ENCODE measurements at regions not wholly inside any gene's neighbourhood (a gene's known extent, or its start where the extent isn't known, plus 50 kb on each side); places are given as distances from the start of the nearest gene placed in this dataset.
A peak's percentile ranks its signal among the peaks of the same experiment; 100 is the strongest.

GRCh38 chr17:77563439-77564102 lies 394.9 kb upstream of the TNRC6C start:
- Histone ChIP-seq H3K27me3 (ENCODE audit: control insufficient read depth in 5 of 5, insufficient read depth in 4 of 5, low read length in 5 of 5) (peaks cover 7 to 18% (median 9%) of the 10 kb centered on the region in 5 donors), H3K4me1 (ENCODE audit: control insufficient read depth in 5 of 5, insufficient read depth in 5 of 5, low read length in 5 of 5) (no peaks in the 10 kb centered on the region), H3K9ac (ENCODE audit: low read length in 5 of 5) (no peak overlapping the region), H3K27ac (ENCODE audit: low read depth, low read length) (no peak overlapping the region), H3K4me3 (ENCODE audit: low read depth in 1 of 5, low read length in 5 of 5) (no peak overlapping the region), H3K9me3 (ENCODE audit: control insufficient read depth in 5 of 5, low read length in 5 of 5) (no peaks in the 10 kb centered on the region), H3K36me3 (ENCODE audit: control insufficient read depth in 5 of 5, insufficient read depth in 5 of 5, low read length in 5 of 5) (no peaks in the 10 kb centered on the region)

GRCh38 chr17:77564278-77564920 lies 394.1 kb upstream of the TNRC6C start:
- Histone ChIP-seq H3K36me3 (ENCODE audit: control insufficient read depth in 5 of 5, insufficient read depth in 5 of 5, low read length in 5 of 5) (no peaks in the 10 kb centered on the region), H3K4me1 (ENCODE audit: control insufficient read depth in 5 of 5, insufficient read depth in 5 of 5, low read length in 5 of 5) (no peaks in the 10 kb centered on the region), H3K9me3 (ENCODE audit: control insufficient read depth in 5 of 5, low read length in 5 of 5) (no peaks in the 10 kb centered on the region), H3K4me3 (ENCODE audit: low read depth in 1 of 5, low read length in 5 of 5) (no peak overlapping the region), H3K9ac (ENCODE audit: low read length in 5 of 5) (no peak overlapping the region), H3K27ac (ENCODE audit: low read depth, low read length) (no peak overlapping the region), H3K27me3 (ENCODE audit: control insufficient read depth in 5 of 5, insufficient read depth in 4 of 5, low read length in 5 of 5) (peaks cover 2 to 11% (median 4%) of the 10 kb centered on the region in 5 donors)

GRCh38 chr17:77565166-77565565 lies 393.3 kb upstream of the TNRC6C start:
- Histone ChIP-seq H3K27ac (ENCODE audit: low read depth, low read length) (no peak overlapping the region), H3K9me3 (ENCODE audit: control insufficient read depth in 5 of 5, low read length in 5 of 5) (no peaks in the 10 kb centered on the region), H3K36me3 (ENCODE audit: control insufficient read depth in 5 of 5, insufficient read depth in 5 of 5, low read length in 5 of 5) (no peaks in the 10 kb centered on the region), H3K4me1 (ENCODE audit: control insufficient read depth in 5 of 5, insufficient read depth in 5 of 5, low read length in 5 of 5) (no peaks in the 10 kb centered on the region), H3K4me3 (ENCODE audit: low read depth in 1 of 5, low read length in 5 of 5) (no peak overlapping the region), H3K27me3 (ENCODE audit: control insufficient read depth in 5 of 5, insufficient read depth in 4 of 5, low read length in 5 of 5) (peaks cover 0 to 11% (median 6%) of the 10 kb centered on the region in 5 donors), H3K9ac (ENCODE audit: low read length in 5 of 5) (no peak overlapping the region)

- Histone ChIP-seq H3K36me3 (ENCODE audit: control insufficient read depth in 5 of 5, insufficient read depth in 5 of 5, low read length in 5 of 5) (no peaks in the 10 kb centered on the region), H3K4me1 (ENCODE audit: control insufficient read depth in 5 of 5, insufficient read depth in 5 of 5, low read length in 5 of 5) (peaks cover 0 to under 1% (median 0%) of the 10 kb centered on the region in 5 donors), H3K9ac (ENCODE audit: low read length in 5 of 5) (no peak overlapping the region), H3K27me3 (ENCODE audit: control insufficient read depth in 5 of 5, insufficient read depth in 4 of 5, low read length in 5 of 5) (peaks cover 5 to 20% (median 13%) of the 10 kb centered on the region in 5 donors), H3K9me3 (ENCODE audit: control insufficient read depth in 5 of 5, low read length in 5 of 5) (no peaks in the 10 kb centered on the region), H3K4me3 (ENCODE audit: low read depth in 1 of 5, low read length in 5 of 5) (no peak overlapping the region), H3K27ac (ENCODE audit: low read depth, low read length) (no peak overlapping the region)
Measured at GRCh38 chr17:77566151-77566550, 392.4 kb upstream of the TNRC6C start.

- Histone ChIP-seq H3K4me1 (ENCODE audit: control insufficient read depth in 5 of 5, insufficient read depth in 5 of 5, low read length in 5 of 5) (peaks cover 0 to 5% (median 4%) of the 10 kb centered on the region in 5 donors), H3K27me3 (ENCODE audit: control insufficient read depth in 5 of 5, insufficient read depth in 4 of 5, low read length in 5 of 5) (peaks cover 5 to 24% (median 14%) of the 10 kb centered on the region in 5 donors), H3K9me3 (ENCODE audit: control insufficient read depth in 5 of 5, low read length in 5 of 5) (no peaks in the 10 kb centered on the region), H3K36me3 (ENCODE audit: control insufficient read depth in 5 of 5, insufficient read depth in 5 of 5, low read length in 5 of 5) (no peaks in the 10 kb centered on the region), H3K27ac (ENCODE audit: low read depth, low read length) (no peak overlapping the region), H3K9ac (ENCODE audit: low read length in 5 of 5) (no peak overlapping the region), H3K4me3 (ENCODE audit: low read depth in 1 of 5, low read length in 5 of 5) (no peak overlapping the region)
Measured at GRCh38 chr17:77566566-77567138, 391.9 kb upstream of the TNRC6C start.

- Histone ChIP-seq H3K27me3 (ENCODE audit: control insufficient read depth in 5 of 5, insufficient read depth in 4 of 5, low read length in 5 of 5) (peaks cover 13 to 32% (median 26%) of the 10 kb centered on the region in 5 donors), H3K9ac (ENCODE audit: low read length in 5 of 5) (no peak overlapping the region), H3K9me3 (ENCODE audit: control insufficient read depth in 5 of 5, low read length in 5 of 5) (no peaks in the 10 kb centered on the region)
Measured at GRCh38 chr17:77568540-77568939, 390.0 kb upstream of the TNRC6C start.

GRCh38 chr17:77569846-77570564 lies 388.5 kb upstream of the TNRC6C start:
- H3K9me3 ChIP-seq (ENCODE audit: control insufficient read depth in 5 of 5, low read length in 5 of 5): no peaks in the 10 kb centered on the region
- peaks cover 13 to 32% (median 26%) of the 10 kb centered on the region in 5 donors for H3K27me3 ChIP-seq (ENCODE audit: control insufficient read depth in 5 of 5, insufficient read depth in 4 of 5, low read length in 5 of 5)
- no peaks in the 10 kb centered on the region for H3K36me3 ChIP-seq (ENCODE audit: control insufficient read depth in 5 of 5, insufficient read depth in 5 of 5, low read length in 5 of 5)
- no peak overlapping the region for H3K27ac ChIP-seq (ENCODE audit: low read depth, low read length)
- H3K9ac ChIP-seq (ENCODE audit: low read length in 5 of 5): no peak overlapping the region
- H3K4me1 ChIP-seq (ENCODE audit: control insufficient read depth in 5 of 5, insufficient read depth in 5 of 5, low read length in 5 of 5): peaks cover 0 to 11% (median 8%) of the 10 kb centered on the region in 5 donors
- no peak overlapping the region for H3K4me3 ChIP-seq (ENCODE audit: low read depth in 1 of 5, low read length in 5 of 5)

More at GRCh38 chr17:77568540-77568939, 390.0 kb upstream of the TNRC6C start:
- H3K27ac ChIP-seq (ENCODE audit: low read depth, low read length): no peak overlapping the region
- no peaks in the 10 kb centered on the region for H3K36me3 ChIP-seq (ENCODE audit: control insufficient read depth in 5 of 5, insufficient read depth in 5 of 5, low read length in 5 of 5)
- no peak overlapping the region for H3K4me3 ChIP-seq (ENCODE audit: low read depth in 1 of 5, low read length in 5 of 5)
- peaks cover 0 to 11% (median 8%) of the 10 kb centered on the region in 5 donors for H3K4me1 ChIP-seq (ENCODE audit: control insufficient read depth in 5 of 5, insufficient read depth in 5 of 5, low read length in 5 of 5)

GRCh38 chr17:77570565-77570898 lies 388.0 kb upstream of the TNRC6C start:
- no peak overlapping the region for H3K27ac ChIP-seq (ENCODE audit: low read depth, low read length)
- H3K9me3 ChIP-seq (ENCODE audit: control insufficient read depth in 5 of 5, low read length in 5 of 5): no peaks in the 10 kb centered on the region
- H3K9ac ChIP-seq (ENCODE audit: low read length in 5 of 5): no peak overlapping the region
- H3K4me1 ChIP-seq (ENCODE audit: control insufficient read depth in 5 of 5, insufficient read depth in 5 of 5, low read length in 5 of 5): peaks cover 0 to 11% (median 8%) of the 10 kb centered on the region in 5 donors
- H3K4me3 ChIP-seq (ENCODE audit: low read depth in 1 of 5, low read length in 5 of 5): no peak overlapping the region
- H3K27me3 ChIP-seq (ENCODE audit: control insufficient read depth in 5 of 5, insufficient read depth in 4 of 5, low read length in 5 of 5): peaks cover 13 to 32% (median 26%) of the 10 kb centered on the region in 5 donors
- H3K36me3 ChIP-seq (ENCODE audit: control insufficient read depth in 5 of 5, insufficient read depth in 5 of 5, low read length in 5 of 5): no peaks in the 10 kb centered on the region

- Histone ChIP-seq H3K4me1 (ENCODE audit: control insufficient read depth in 5 of 5, insufficient read depth in 5 of 5, low read length in 5 of 5) (peaks cover 0 to 11% (median 8%) of the 10 kb centered on the region in 5 donors), H3K36me3 (ENCODE audit: control insufficient read depth in 5 of 5, insufficient read depth in 5 of 5, low read length in 5 of 5) (no peaks in the 10 kb centered on the region), H3K9me3 (ENCODE audit: control insufficient read depth in 5 of 5, low read length in 5 of 5) (no peaks in the 10 kb centered on the region), H3K4me3 (ENCODE audit: low read depth in 1 of 5, low read length in 5 of 5) (peak overlapping the region in 4 of 5 donors; percentile 5 to 31 (median 16)), H3K27ac (ENCODE audit: low read depth, low read length) (no peak overlapping the region), H3K9ac (ENCODE audit: low read length in 5 of 5) (no peak overlapping the region), H3K27me3 (ENCODE audit: control insufficient read depth in 5 of 5, insufficient read depth in 4 of 5, low read length in 5 of 5) (peaks cover 13 to 32% (median 26%) of the 10 kb centered on the region in 5 donors)
Measured at GRCh38 chr17:77571155-77571981, 387.1 kb upstream of the TNRC6C start.
